HG02870 (cell line): ENCODE measurements at regions not wholly inside any gene's neighbourhood (a gene's known extent, or its start where the extent isn't known, plus 50 kb on each side); places are given as distances from the start of the nearest gene placed in this dataset.

ENCODE experiments used
- ATAC-seq: cut with Tn5 transposase; IDR thresholded peaks from one replicate; pipeline ENCODE4 v1.9.1; 2021; ENCODE audit warnings: mild to moderate bottlenecking, moderate library complexity; ENCODE audit not compliant: unreplicated experiment

- no peak for ATAC-seq
Measured at GRCh38 chr2:44877417-44877816, 64.1 kb upstream of the SIX3 start.

GRCh38 chr2:44879269-44880124, 62.0 kb upstream of the SIX3 start:
- no peak for ATAC-seq

- no peak for ATAC-seq
Measured at GRCh38 chr2:44880125-44880483, 61.4 kb upstream of the SIX3 start.

- ATAC-seq = no peak
Measured at GRCh38 chr2:44881856-44882255, 59.6 kb upstream of the SIX3 start.

GRCh38 chr2:44883356-44883755, 58.1 kb upstream of the SIX3 start:
- no peak for ATAC-seq

DNA sequence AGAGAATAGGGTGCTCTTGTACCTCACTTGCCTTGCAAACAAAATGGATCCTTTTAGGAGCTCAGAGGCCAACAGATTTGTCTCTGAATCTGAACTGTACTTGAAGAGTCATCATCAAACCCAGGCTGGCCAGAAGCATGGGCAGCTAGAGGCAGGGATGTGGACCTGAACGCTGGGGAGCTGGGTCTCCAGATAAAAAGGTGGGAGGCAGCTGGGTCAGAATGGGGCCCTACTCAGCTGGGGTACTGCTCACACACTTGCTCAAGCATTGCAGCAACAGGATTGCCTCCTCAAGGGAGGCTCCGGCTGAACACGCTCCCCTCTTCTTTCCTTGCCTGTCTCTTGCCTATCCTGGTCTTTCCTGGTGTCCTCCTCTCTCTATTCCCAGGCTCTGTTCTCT, 57.3 kb upstream of the SIX3 start:
- ATAC-seq = no peak

DNA sequence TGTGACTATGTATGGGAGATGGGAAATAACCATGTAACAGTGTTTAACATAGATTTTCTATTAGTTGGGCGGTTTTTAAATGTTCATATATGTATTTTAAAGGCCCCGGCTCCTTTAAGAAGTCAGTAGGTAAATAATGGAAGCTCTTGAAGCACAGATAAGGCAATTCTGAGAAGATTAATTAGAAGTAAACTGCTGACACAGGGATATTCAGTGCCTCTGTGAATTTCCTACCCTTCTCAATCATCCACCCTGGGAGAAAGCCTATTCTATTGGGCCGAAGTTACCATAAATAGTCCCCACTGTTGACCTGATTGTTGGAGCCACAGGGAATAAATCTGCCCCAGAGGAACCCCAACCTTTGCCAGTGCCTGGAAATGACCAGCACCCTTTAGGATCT, 56.8 kb upstream of the SIX3 start:
- ATAC-seq = no peak

GRCh38 chr2:44886414-44886813, 55.1 kb upstream of the SIX3 start:
- no peak for ATAC-seq

DNA sequence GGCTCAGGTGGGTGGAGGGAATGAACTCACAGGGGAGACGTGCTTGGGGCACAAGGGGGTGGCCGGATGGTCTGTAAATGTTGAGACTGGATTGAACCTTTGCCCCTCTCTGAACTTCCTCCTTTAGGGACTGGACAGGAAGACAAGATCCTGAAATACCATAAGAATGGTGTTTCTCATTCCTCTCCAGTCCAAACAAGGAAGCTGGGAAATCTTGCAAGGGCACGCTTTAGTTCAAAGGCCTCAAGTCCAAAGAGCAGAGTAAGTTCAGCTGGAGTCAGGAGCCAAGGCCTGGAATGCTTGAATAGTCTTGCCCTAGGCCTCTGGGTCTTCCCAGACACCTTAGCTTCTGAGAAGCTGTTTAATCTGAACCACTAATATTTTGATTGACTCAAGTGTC, 52.4 kb upstream of the SIX3 start:
- ATAC-seq = no peak
